Smooth muscle cell (in vitro differentiated cells): ENCODE measurements at regions not wholly inside any gene's neighbourhood (a gene's known extent, or its start where the extent isn't known, plus 50 kb on each side); places are given as distances from the start of the nearest gene placed in this dataset.
A peak's percentile ranks its signal among the peaks of the same experiment; 100 is the strongest.

Experiments used
- DNase-seq: peaks from one replicate; lab custom pipeline; 2025; ENCODE audit not compliant: unreplicated experiment; lab: John Stamatoyannopoulos, UW
- H2AFZ ChIP-seq: fragments of 200-600 bp; sonication (generic); 2 replicates; pipeline ENCODE4 v1.6.0; 2016; ENCODE audit warnings: antibody characterized with exemption, low read depth, mild to moderate bottlenecking
- H3F3A ChIP-seq: fragments of 200-600 bp; sonication (generic); 2 replicates; pipeline ENCODE4 v1.6.0; 2017; ENCODE audit warnings: antibody characterized with exemption, low read depth
- H3K27ac ChIP-seq: fragments of 200-600 bp; sonication (generic); 2 replicates; pipeline ENCODE4 v1.5.1; 2016; ENCODE audit warnings: low read depth, mild to moderate bottlenecking
- H3K27me3 ChIP-seq: fragments of 200-600 bp; sonication (generic); 2 replicates; pipeline ENCODE4 v1.6.1; 2016; ENCODE audit warnings: low read depth, mild to moderate bottlenecking
- H3K36me3 ChIP-seq: fragments of 200-600 bp; sonication (generic); 2 replicates; pipeline ENCODE4 v1.5.1; 2016; ENCODE audit warnings: low read depth
- H3K4me1 ChIP-seq: fragments of 200-600 bp; sonication (generic); 2 replicates; pipeline ENCODE4 v1.5.1; 2016; ENCODE audit warnings: low read depth
- H3K4me2 ChIP-seq: fragments of 200-600 bp; sonication (generic); 2 replicates; pipeline ENCODE4 v1.6.0; 2016; ENCODE audit warnings: mild to moderate bottlenecking
- H3K4me3 ChIP-seq: fragments of 200-600 bp; sonication (generic); 2 replicates; pipeline ENCODE4 v1.5.1; 2016; ENCODE audit warnings: mild to moderate bottlenecking
- H3K79me2 ChIP-seq: fragments of 200-600 bp; sonication (generic); 2 replicates; pipeline ENCODE4 v1.6.0; 2016; ENCODE audit warnings: low read depth, mild to moderate bottlenecking
- H3K9ac ChIP-seq: fragments of 200-600 bp; sonication (generic); 2 replicates; pipeline ENCODE4 v1.6.0; 2016; ENCODE audit warnings: low read depth
- H3K9me3 ChIP-seq: fragments of 200-600 bp; sonication (generic); replicated peaks from 2 replicates; pipeline ENCODE4 v1.5.1; 2016; ENCODE audit warnings: low read depth
- H4K20me1 ChIP-seq: fragments of 200-600 bp; sonication (generic); 2 replicates; pipeline ENCODE4 v1.6.0; 2016; ENCODE audit warnings: low read depth
- WGBS: methylation state at CpG from one replicate; pipeline ENCODE4 v1.1.7; 2016; ENCODE audit warnings: low lambda C conversion rate; 5-methylcytosine and 5-hydroxymethylcytosine counted together
- TF ChIP-seq, protein P1 (sequence below): fragments of 200-600 bp; sonication (generic); IDR thresholded peaks from 2 replicates; pipeline ENCODE4 v1.5.1; 2017; ENCODE audit warnings: borderline replicate concordance, mild to moderate bottlenecking, antibody characterized with exemption; ENCODE audit not compliant: insufficient read depth, poor library complexity, severe bottlenecking

DNA sequence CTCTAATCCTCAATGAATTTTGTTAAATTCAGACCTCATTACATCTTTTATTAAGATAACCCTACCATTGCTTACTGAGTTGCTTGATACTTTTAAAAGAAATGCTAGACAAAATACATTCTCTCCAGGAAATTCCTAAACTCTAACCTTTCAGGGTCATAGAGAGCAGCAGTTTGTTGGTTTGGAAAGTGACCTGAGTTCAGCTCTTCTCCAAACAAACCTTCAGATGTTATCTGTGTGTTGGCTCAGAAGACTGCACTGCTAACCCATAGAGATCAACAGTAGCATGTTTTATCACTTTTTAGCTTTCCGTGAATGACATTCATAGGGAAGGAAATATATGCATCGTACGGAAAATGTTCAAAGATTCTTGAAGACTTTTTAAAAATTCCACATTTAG, 101.8 kb upstream of the VEGFC start:
- TF ChIP-seq, protein P1, sequence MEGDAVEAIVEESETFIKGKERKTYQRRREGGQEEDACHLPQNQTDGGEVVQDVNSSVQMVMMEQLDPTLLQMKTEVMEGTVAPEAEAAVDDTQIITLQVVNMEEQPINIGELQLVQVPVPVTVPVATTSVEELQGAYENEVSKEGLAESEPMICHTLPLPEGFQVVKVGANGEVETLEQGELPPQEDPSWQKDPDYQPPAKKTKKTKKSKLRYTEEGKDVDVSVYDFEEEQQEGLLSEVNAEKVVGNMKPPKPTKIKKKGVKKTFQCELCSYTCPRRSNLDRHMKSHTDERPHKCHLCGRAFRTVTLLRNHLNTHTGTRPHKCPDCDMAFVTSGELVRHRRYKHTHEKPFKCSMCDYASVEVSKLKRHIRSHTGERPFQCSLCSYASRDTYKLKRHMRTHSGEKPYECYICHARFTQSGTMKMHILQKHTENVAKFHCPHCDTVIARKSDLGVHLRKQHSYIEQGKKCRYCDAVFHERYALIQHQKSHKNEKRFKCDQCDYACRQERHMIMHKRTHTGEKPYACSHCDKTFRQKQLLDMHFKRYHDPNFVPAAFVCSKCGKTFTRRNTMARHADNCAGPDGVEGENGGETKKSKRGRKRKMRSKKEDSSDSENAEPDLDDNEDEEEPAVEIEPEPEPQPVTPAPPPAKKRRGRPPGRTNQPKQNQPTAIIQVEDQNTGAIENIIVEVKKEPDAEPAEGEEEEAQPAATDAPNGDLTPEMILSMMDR = no peak
- WGBS = 66% methylated on average over 3 of the region's 3 CpGs
- Histone ChIP-seq H3K4me3 (no peak overlapping the region), H3K4me1 (peaks cover 5% of the 10 kb centered on the region), H3K27ac (no peak overlapping the region), H3K9ac (no peak overlapping the region), H3K4me2 (no peak overlapping the region), H4K20me1 (no peaks in the 10 kb centered on the region), H3K9me3 (no peaks in the 10 kb centered on the region), H3F3A (no peaks in the 10 kb centered on the region), H3K27me3 (no peaks in the 10 kb centered on the region), H3K79me2 (no peaks in the 10 kb centered on the region), H3K36me3 (no peaks in the 10 kb centered on the region), H2AFZ (peak overlapping the region; percentile 61)
- DNase-seq = no peak

DNA sequence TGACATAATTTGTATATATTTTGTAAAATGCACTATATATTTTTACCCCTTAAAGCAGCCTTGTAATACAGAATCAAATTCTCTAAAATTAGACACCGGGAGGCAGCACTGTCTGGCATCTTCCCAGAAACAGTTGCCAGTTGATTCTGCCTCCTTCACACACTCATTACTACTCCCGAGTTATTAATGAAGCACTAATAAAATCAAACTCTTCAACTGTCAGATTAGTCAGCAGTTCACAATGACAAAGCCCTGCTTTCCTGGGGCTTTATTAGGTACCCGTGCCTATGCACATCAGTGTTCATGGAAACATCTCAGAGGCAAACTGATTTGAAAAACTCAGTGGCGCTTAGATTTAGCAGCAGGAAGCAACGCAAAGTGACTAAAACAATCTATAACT, 103.5 kb upstream of the VEGFC start:
- H3K4me1 ChIP-seq = peaks cover 5% of the 10 kb centered on the region
- H3K4me2 ChIP-seq = no peak overlapping the region
- H3F3A ChIP-seq = no peaks in the 10 kb centered on the region
- H2AFZ ChIP-seq = no peak overlapping the region
- TF ChIP-seq, protein P1 = no peak
- no peaks in the 10 kb centered on the region for H3K27me3 ChIP-seq
- no peak overlapping the region for H3K4me3 ChIP-seq
- H3K9ac ChIP-seq = no peak overlapping the region
- no peak for DNase-seq
- H3K27ac ChIP-seq = no peak overlapping the region
- H3K79me2 ChIP-seq = no peaks in the 10 kb centered on the region
- no peaks in the 10 kb centered on the region for H4K20me1 ChIP-seq
- 71% methylated on average over 5 of the region's 5 CpGs for WGBS
- no peaks in the 10 kb centered on the region for H3K9me3 ChIP-seq
- H3K36me3 ChIP-seq = no peaks in the 10 kb centered on the region

DNA sequence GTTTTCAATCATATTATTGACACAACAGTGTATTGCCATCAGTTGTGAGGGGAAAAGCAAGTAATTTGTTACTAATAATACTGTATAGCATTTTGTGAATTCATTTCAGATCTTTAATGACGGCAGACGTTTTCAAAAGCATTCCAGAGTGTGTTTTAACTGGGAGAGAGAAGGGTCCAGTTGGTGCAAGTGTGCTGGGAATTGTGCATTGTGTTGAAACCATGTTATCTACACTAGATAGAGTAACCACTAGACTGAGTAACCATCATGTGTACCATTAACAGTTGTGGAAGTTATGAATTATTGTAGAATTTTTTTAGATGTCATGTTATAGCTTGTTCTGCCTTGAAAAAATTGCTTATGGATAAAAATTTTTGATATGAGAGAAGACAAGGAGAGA, 104.5 kb upstream of the VEGFC start:
- Histone ChIP-seq H3K4me2 (no peak overlapping the region), H3K9me3 (no peaks in the 10 kb centered on the region), H3K79me2 (no peaks in the 10 kb centered on the region), H3K36me3 (no peaks in the 10 kb centered on the region), H3K27ac (no peak overlapping the region), H3K4me3 (no peak overlapping the region), H3F3A (no peaks in the 10 kb centered on the region), H4K20me1 (no peaks in the 10 kb centered on the region), H3K27me3 (no peaks in the 10 kb centered on the region), H2AFZ (peak overlapping the region; percentile 36), H3K9ac (no peak overlapping the region), H3K4me1 (peaks cover 9% of the 10 kb centered on the region)
- TF ChIP-seq, protein P1 = no peak
- 36% methylated on average over 2 of the region's 2 CpGs for WGBS
- DNase-seq = no peak

DNA sequence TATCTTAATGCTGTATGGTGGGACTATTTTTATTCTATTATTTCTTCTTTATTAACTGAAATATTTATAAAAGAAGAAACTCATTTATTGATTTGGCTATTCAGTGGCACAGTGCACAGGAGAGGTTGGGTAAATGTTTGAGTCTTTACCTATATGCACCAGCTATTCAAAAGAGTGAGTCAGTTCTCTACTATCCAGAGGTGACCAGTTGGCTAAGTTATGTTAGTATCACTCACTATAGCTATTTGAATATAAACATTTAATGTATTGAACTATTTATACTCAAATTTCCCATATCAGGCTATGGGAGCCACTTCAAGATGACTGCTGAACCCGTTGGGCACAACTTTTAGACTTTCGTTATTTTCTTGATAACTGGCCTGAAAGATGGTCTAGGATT, 106.1 kb upstream of the VEGFC start:
- TF ChIP-seq, protein P1 = no peak
- Histone ChIP-seq H2AFZ (no peak overlapping the region), H3F3A (peaks cover 4% of the 10 kb centered on the region), H3K36me3 (no peaks in the 10 kb centered on the region), H3K27ac (no peak overlapping the region), H3K4me2 (no peak overlapping the region), H3K9ac (no peak overlapping the region), H3K79me2 (no peaks in the 10 kb centered on the region), H3K4me3 (no peak overlapping the region), H3K9me3 (no peaks in the 10 kb centered on the region), H3K27me3 (no peaks in the 10 kb centered on the region), H3K4me1 (peaks cover 11% of the 10 kb centered on the region), H4K20me1 (no peaks in the 10 kb centered on the region)
- no peak for DNase-seq
- WGBS = 95% methylated on average over 2 of the region's 2 CpGs
